ENCODE measurements at regions not wholly inside any gene's neighbourhood (a gene's known extent, or its start where the extent isn't known, plus 50 kb on each side); places are given as distances from the start of the nearest gene placed in this dataset.

DNA sequence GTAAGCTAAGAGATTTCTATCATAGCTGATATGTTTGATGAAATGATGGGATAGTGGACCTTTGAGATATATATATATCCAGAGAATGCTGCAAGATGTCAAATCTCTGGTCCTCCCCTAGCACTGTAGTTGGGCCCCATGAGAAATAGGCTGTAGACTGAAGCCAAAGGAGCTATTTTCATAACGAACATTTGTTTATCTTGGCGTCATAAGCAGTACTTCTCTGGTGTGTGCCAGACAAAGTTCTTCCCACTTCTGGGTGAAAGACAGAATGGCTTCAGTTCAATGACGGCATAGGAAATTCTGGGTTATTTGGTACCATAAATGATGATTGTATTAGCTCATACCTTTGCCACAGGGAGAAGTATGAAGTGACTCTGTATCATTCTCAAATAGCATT lies 534.3 kb downstream of the SOX5 start:
- TF ChIP-seq POLR2AphosphoS5 (IDR thresholded peaks at IDR 0.05; ENCODE audit: low read depth, low read length) (no peak), TAF1 (IDR thresholded peaks at IDR 0.05; ENCODE audit: low read depth, low read length) (no peak)
